H9 (cell line): ENCODE measurements at regions not wholly inside any gene's neighbourhood (a gene's known extent, or its start where the extent isn't known, plus 50 kb on each side); places are given as distances from the start of the nearest gene placed in this dataset.

Source experiments
- DNase-seq: peaks from one replicate; pipeline ENCODE4 v3.0.0-alpha.2; 2017
- H2AFZ ChIP-seq: one replicate; pipeline ENCODE4 v1.6.1; 2013; ENCODE audit warnings: mild to moderate bottlenecking, low read length, control low read depth, moderate library complexity
- H2AK5ac ChIP-seq: 2 replicates; pipeline ENCODE4 v1.6.1; 2013; ENCODE audit warnings: low read length, control low read depth, mixed read lengths; ENCODE audit not compliant: insufficient read length
- H2BK120ac ChIP-seq: one replicate; pipeline ENCODE4 v1.6.1; 2013; ENCODE audit warnings: low read depth, mild to moderate bottlenecking, low read length, control low read depth, inconsistent platforms; ENCODE audit not compliant: poor library complexity, severe bottlenecking
- H2BK12ac ChIP-seq: 2 replicates; pipeline ENCODE4 v1.6.1; 2013; ENCODE audit warnings: low read length, control low read depth, mixed read lengths, low read depth; ENCODE audit not compliant: insufficient read length
- H2BK15ac ChIP-seq: 2 replicates; pipeline ENCODE4 v1.6.1; 2013; ENCODE audit warnings: low read depth, low read length, control low read depth
- H2BK20ac ChIP-seq: one replicate; pipeline ENCODE4 v1.6.1; 2013; ENCODE audit warnings: low read depth, mild to moderate bottlenecking, low read length, control low read depth, inconsistent platforms; ENCODE audit not compliant: poor library complexity, severe bottlenecking
- H2BK5ac ChIP-seq: 2 replicates; pipeline ENCODE4 v1.6.1; 2013; ENCODE audit warnings: low read length, control low read depth, mixed read lengths; ENCODE audit not compliant: insufficient read length
- H3K14ac ChIP-seq: 2 replicates; pipeline ENCODE4 v1.6.1; 2013; ENCODE audit warnings: low read length, control low read depth; ENCODE audit not compliant: insufficient read depth
- H3K18ac ChIP-seq: 2 replicates; pipeline ENCODE4 v1.6.1; 2013; ENCODE audit warnings: low read depth, mild to moderate bottlenecking, mixed read lengths, low read length, control low read depth; ENCODE audit not compliant: insufficient read length
- H3K23ac ChIP-seq: 2 replicates; pipeline ENCODE4 v1.6.1; 2013; ENCODE audit warnings: low read length, control low read depth, mixed read lengths, low read depth; ENCODE audit not compliant: insufficient read length
- H3K23me2 ChIP-seq: 2 replicates; pipeline ENCODE4 v1.6.1; 2013; ENCODE audit warnings: low read depth, mild to moderate bottlenecking, mixed read lengths, low read length, control low read depth; ENCODE audit not compliant: insufficient read length, poor library complexity, severe bottlenecking
- H3K27ac ChIP-seq: 2 replicates; pipeline ENCODE4 v1.5.1; 2013; ENCODE audit warnings: low read length, control low read depth, mixed read lengths, low read depth; ENCODE audit not compliant: insufficient read length
- H3K27me3 ChIP-seq: 2 replicates; pipeline ENCODE4 v1.6.1; 2013; ENCODE audit warnings: low read length, control low read depth, inconsistent platforms; ENCODE audit not compliant: insufficient read depth
- H3K4ac ChIP-seq: 2 replicates; pipeline ENCODE4 v1.6.1; 2013; ENCODE audit warnings: low read depth, mild to moderate bottlenecking, control low read depth, inconsistent platforms, low read length, moderate library complexity
- H3K4me1 ChIP-seq: 2 replicates; pipeline ENCODE4 v1.6.1; 2013; ENCODE audit warnings: low read length, control low read depth, inconsistent platforms; ENCODE audit not compliant: insufficient read depth
- H3K4me2 ChIP-seq: 2 replicates; pipeline ENCODE4 v1.6.1; 2013; ENCODE audit warnings: low read length, control low read depth, mixed read lengths; ENCODE audit not compliant: insufficient read length, insufficient read depth
- H3K56ac ChIP-seq: 2 replicates; pipeline ENCODE4 v1.6.1; 2013; ENCODE audit warnings: low read depth, mild to moderate bottlenecking, mixed read lengths, low read length, control low read depth; ENCODE audit not compliant: insufficient read length
- H3K79me1 ChIP-seq: 2 replicates; pipeline ENCODE4 v1.6.1; 2013; ENCODE audit warnings: low read depth, mild to moderate bottlenecking, moderate library complexity, low read length, control low read depth, inconsistent platforms; ENCODE audit not compliant: insufficient read depth, poor library complexity, severe bottlenecking
- H3K79me2 ChIP-seq: 2 replicates; pipeline ENCODE4 v1.6.1; 2013; ENCODE audit warnings: low read length, control low read depth, inconsistent platforms; ENCODE audit not compliant: insufficient read depth
- H3K9ac ChIP-seq: 2 replicates; pipeline ENCODE4 v1.6.1; 2013; ENCODE audit warnings: low read length, control low read depth, mixed read lengths; ENCODE audit not compliant: insufficient read length; ENCODE audit errors: extremely low read depth
- H3K9me3 ChIP-seq: one replicate; pipeline ENCODE4 v1.6.1; 2013; ENCODE audit warnings: low read depth, low read length, inconsistent platforms; ENCODE audit not compliant: control insufficient read depth
- H3T11ph ChIP-seq: one replicate; pipeline ENCODE4 v1.6.1; 2013; ENCODE audit warnings: mild to moderate bottlenecking, low read length, control low read depth, inconsistent platforms
- H4K20me1 ChIP-seq: one replicate; pipeline ENCODE4 v1.6.1; 2013; ENCODE audit not compliant: control insufficient read depth, insufficient read length, insufficient read depth
- H4K5ac ChIP-seq: 2 replicates; pipeline ENCODE4 v1.6.1; 2013; ENCODE audit warnings: low read depth, mild to moderate bottlenecking, mixed read lengths, low read length, control low read depth; ENCODE audit not compliant: insufficient read length
- H4K8ac ChIP-seq: replicated peaks from 2 replicates; pipeline ENCODE4 v1.6.1; 2013; ENCODE audit warnings: low read length, control low read depth, mixed read lengths, low read depth; ENCODE audit not compliant: insufficient read length
- H4K91ac ChIP-seq: 2 replicates; pipeline ENCODE4 v1.6.1; 2013; ENCODE audit warnings: low read depth, mild to moderate bottlenecking, moderate library complexity, mixed read lengths, low read length, control low read depth; ENCODE audit not compliant: insufficient read length
- H3K27ac Mint-ChIP-seq, 3 experiments: 2 replicates in 2 of 3; 3 replicates in 1 of 3; pipeline ENCODE4 v1.8.0; 2020 to 2021; ENCODE audit warnings: mixed read lengths in 3 of 3, mild to moderate bottlenecking in 1 of 3, moderate library complexity in 1 of 3
- H3K27me3 Mint-ChIP-seq: 2 replicates; pipeline ENCODE4 v1.8.0; 2021; ENCODE audit warnings: low read depth, mild to moderate bottlenecking, moderate library complexity, mixed read lengths
- H3K36me3 Mint-ChIP-seq, 3 experiments: 2 replicates in 2 of 3; 3 replicates in 1 of 3; pipeline ENCODE4 v1.8.0; 2020 to 2021; ENCODE audit warnings: low read depth in 3 of 3, mixed read lengths in 3 of 3; ENCODE audit not compliant: insufficient read depth in 1 of 3
- H3K4me1 Mint-ChIP-seq, 2 experiments: 2 replicates each; pipeline ENCODE4 v1.8.0; 2020; ENCODE audit warnings: mixed read lengths in 2 of 2
- H3K4me3 Mint-ChIP-seq, 2 experiments: 2 replicates in 1 of 2; 3 replicates in 1 of 2; pipeline ENCODE4 v1.8.0; 2020 to 2021; ENCODE audit warnings: mild to moderate bottlenecking in 2 of 2, mixed read lengths in 2 of 2, moderate library complexity in 1 of 2
- H3K9me3 Mint-ChIP-seq, 2 experiments: 2 replicates in 1 of 2; 3 replicates in 1 of 2; pipeline ENCODE4 v1.8.0; 2020; ENCODE audit warnings: mild to moderate bottlenecking in 2 of 2, mixed read lengths in 2 of 2, moderate library complexity in 1 of 2
- WGBS: extraction: QIAGEN DNeasy Blood & Tissue Kit; methylation state at CpG from one replicate; pipeline ENCODE4 v1.1.7; 2013; ENCODE audit warnings: missing lambda C conversion rate, low lambda C conversion rate, mixed read lengths; ENCODE audit not compliant: insufficient read length; ENCODE audit errors: extremely low coverage; 5-methylcytosine and 5-hydroxymethylcytosine counted together
- TF ChIP-seq, protein P1 (sequence below): fragments of 200-600 bp; sonication (generic); conservative IDR thresholded peaks from 3 replicates; pipeline ENCODE4 v1.8.0; 2021; ENCODE audit warnings: antibody characterized with exemption, mild to moderate bottlenecking

DNA sequence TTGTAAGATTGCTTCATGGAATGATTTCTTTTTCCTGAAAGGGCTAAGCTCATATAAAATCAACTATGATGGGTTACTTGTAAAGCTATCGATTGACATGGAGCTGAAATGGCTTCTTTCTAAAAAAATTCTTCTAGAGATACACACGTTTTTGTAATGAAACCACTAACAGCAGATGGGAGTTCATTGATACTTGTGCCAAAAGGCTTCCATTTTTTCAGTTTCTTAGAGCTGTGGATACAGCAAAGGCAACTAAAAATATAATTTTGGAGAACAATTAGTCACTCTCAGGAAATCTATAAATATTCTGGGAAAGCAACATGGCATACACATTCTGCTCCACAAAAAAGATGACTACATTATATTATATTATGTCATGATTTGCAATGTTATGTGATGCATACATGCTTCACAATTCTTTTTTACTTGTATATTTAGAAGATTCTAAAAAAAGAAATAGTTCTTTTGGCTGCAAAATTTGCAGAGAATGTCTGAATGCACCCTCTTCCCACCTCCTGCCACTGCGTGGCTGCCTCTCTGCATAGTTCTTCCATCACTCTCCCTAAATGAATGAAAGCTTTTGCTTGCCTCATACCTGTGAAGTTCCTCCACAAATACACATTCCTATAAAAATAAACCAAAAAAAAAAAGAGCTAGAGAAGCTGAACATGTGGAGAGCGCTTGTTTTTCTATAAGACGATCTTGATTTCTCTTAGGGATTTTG is 802.5 kb downstream of the EFNB2 start:
- Histone ChIP-seq H3K18ac (no peak overlapping the region), H2AK5ac (no peak overlapping the region), H4K5ac (no peak overlapping the region), H3K14ac (no peak overlapping the region), H2BK12ac (no peak overlapping the region), H3K56ac (no peak overlapping the region), H3K23me2 (no peaks in the 10 kb centered on the region), H4K8ac (no peak overlapping the region), H3K79me2 (no peaks in the 10 kb centered on the region), H3K9me3 (no peaks in the 10 kb centered on the region), H2BK20ac (no peak overlapping the region), H3K23ac (no peak overlapping the region), H3K27me3 (no peaks in the 10 kb centered on the region), H3K4me1 (no peaks in the 10 kb centered on the region; the same call in 1 of the 2 replicates), H3K4ac (no peak overlapping the region), H3K4me2 (no peak overlapping the region), H4K91ac (no peak overlapping the region), H2BK5ac (no peak overlapping the region), H2BK15ac (no peak overlapping the region), H2AFZ (no peak overlapping the region), H3K79me1 (no peaks in the 10 kb centered on the region), H3K27ac (no peak overlapping the region), H3K9ac (no peak overlapping the region), H4K20me1 (no peaks in the 10 kb centered on the region), H2BK120ac (no peak overlapping the region), H3T11ph (no peak overlapping the region)
- no peak for DNase-seq
- Mint-ChIP-seq H3K36me3 (no peaks in the 10 kb centered on the region), H3K27ac (no peak overlapping the region), H3K9me3 (no peaks in the 10 kb centered on the region), H3K27me3 (no peaks in the 10 kb centered on the region), H3K4me3 (no peak overlapping the region), H3K4me1 (no peaks in the 10 kb centered on the region)
- no CpG with 5 or more reads among the region's 5 CpGs for WGBS
- TF ChIP-seq, protein P1, sequence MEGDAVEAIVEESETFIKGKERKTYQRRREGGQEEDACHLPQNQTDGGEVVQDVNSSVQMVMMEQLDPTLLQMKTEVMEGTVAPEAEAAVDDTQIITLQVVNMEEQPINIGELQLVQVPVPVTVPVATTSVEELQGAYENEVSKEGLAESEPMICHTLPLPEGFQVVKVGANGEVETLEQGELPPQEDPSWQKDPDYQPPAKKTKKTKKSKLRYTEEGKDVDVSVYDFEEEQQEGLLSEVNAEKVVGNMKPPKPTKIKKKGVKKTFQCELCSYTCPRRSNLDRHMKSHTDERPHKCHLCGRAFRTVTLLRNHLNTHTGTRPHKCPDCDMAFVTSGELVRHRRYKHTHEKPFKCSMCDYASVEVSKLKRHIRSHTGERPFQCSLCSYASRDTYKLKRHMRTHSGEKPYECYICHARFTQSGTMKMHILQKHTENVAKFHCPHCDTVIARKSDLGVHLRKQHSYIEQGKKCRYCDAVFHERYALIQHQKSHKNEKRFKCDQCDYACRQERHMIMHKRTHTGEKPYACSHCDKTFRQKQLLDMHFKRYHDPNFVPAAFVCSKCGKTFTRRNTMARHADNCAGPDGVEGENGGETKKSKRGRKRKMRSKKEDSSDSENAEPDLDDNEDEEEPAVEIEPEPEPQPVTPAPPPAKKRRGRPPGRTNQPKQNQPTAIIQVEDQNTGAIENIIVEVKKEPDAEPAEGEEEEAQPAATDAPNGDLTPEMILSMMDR, result no peak
